Naive thymus-derived CD4-positive, alpha-beta T cell (primary cell): ENCODE measurements at regions not wholly inside any gene's neighbourhood (a gene's known extent, or its start where the extent isn't known, plus 50 kb on each side); places are given as distances from the start of the nearest gene placed in this dataset.
"Not testable (repeated sequence)": the region's sequence is repeated elsewhere in the genome, so short reads cannot be mapped to it uniquely, and the experiment has no call there.

Experiments used
- ATAC-seq: fragments of 150-1000 bp; cut with Tn5 transposase; 2 replicates; pipeline ENCODE4 v1.10.0; 2021; ENCODE audit warnings: mild to moderate bottlenecking, moderate library complexity
- CTCF ChIA-PET: fragments of 350-600 bp; sonication (Branson Sonifier 250); formaldehyde crosslinking; loops from one replicate; lab custom pipeline; 2021; ENCODE audit warnings: antibody characterized with exemption; lab: Charles Lee
- POLR2A ChIA-PET: fragments of 350-600 bp; sonication (Branson Sonifier 250); formaldehyde crosslinking; loops from one replicate; lab custom pipeline; 2021; ENCODE audit warnings: antibody characterized with exemption, inconsistent platforms; lab: Charles Lee
- DNase-seq, 9 donors: peaks; one replicate each; pipeline versions ENCODE4 v3.0.0 to v3.0.0-alpha.2; 2020 to 2022; ENCODE audit warnings: mixed read lengths in 1 of 9
- H3K27ac ChIP-seq: one replicate; pipeline ENCODE4 v1.7.0; 2013; ENCODE audit warnings: mild to moderate bottlenecking, low read depth, low read length, moderate library complexity
- H3K27me3 ChIP-seq, 2 donors: one replicate each; pipeline ENCODE4 v1.7.0; 2013; ENCODE audit warnings: low read length in 2 of 2, mild to moderate bottlenecking in 2 of 2, moderate library complexity in 2 of 2; ENCODE audit not compliant: control insufficient read depth in 2 of 2, insufficient read depth in 2 of 2
- H3K36me3 ChIP-seq, 3 experiments: 1 replicate in 2 of 3; 2 replicates in 1 of 3; pipeline ENCODE4 v1.7.0; 2013; ENCODE audit warnings: low read length in 3 of 3, mild to moderate bottlenecking in 3 of 3, moderate library complexity in 1 of 3; ENCODE audit not compliant: insufficient read depth in 3 of 3, control insufficient read depth in 2 of 3
- H3K4me1 ChIP-seq, 2 donors: one replicate each; pipeline ENCODE4 v1.7.0; 2013; ENCODE audit warnings: low read length in 2 of 2, mild to moderate bottlenecking in 2 of 2, moderate library complexity in 1 of 2; ENCODE audit not compliant: control insufficient read depth in 2 of 2, insufficient read depth in 2 of 2
- H3K4me3 ChIP-seq: 2 replicates; pipeline ENCODE4 v1.7.0; 2013; ENCODE audit warnings: mild to moderate bottlenecking, low read length
- H3K9me3 ChIP-seq, 3 experiments: 1 replicate in 2 of 3; 2 replicates in 1 of 3; pipeline ENCODE4 v1.7.0; 2013; ENCODE audit warnings: low read length in 3 of 3; ENCODE audit not compliant: control insufficient read depth in 2 of 3
- H3K27ac Mint-ChIP-seq, 9 donors: one replicate each; pipeline ENCODE4 v1.8.0; 2020 to 2022; ENCODE audit warnings: mixed read lengths in 9 of 9, mild to moderate bottlenecking in 8 of 9, moderate library complexity in 5 of 9, inconsistent platforms in 2 of 9
- H3K27me3 Mint-ChIP-seq, 5 donors: one replicate each; pipeline ENCODE4 v1.8.0; 2021 to 2022; ENCODE audit warnings: mixed read lengths in 5 of 5, mild to moderate bottlenecking in 1 of 5
- H3K36me3 Mint-ChIP-seq, 5 donors: one replicate each; pipeline ENCODE4 v1.8.0; 2020 to 2022; ENCODE audit warnings: mixed read lengths in 5 of 5, mild to moderate bottlenecking in 3 of 5, inconsistent platforms in 1 of 5
- H3K4me1 Mint-ChIP-seq, 7 donors: one replicate each; pipeline ENCODE4 v1.8.0; 2020 to 2022; ENCODE audit warnings: mixed read lengths in 7 of 7, mild to moderate bottlenecking in 3 of 7, inconsistent platforms in 1 of 7
- H3K4me3 Mint-ChIP-seq, 10 donors: one replicate each; pipeline ENCODE4 v1.8.0; 2020 to 2022; ENCODE audit warnings: mild to moderate bottlenecking in 10 of 10, mixed read lengths in 10 of 10, moderate library complexity in 6 of 10, inconsistent platforms in 2 of 10
- H3K9me3 Mint-ChIP-seq, 11 donors: one replicate each; pipeline ENCODE4 v1.8.0; 2020 to 2022; ENCODE audit warnings: mixed read lengths in 11 of 11, mild to moderate bottlenecking in 4 of 11, inconsistent platforms in 1 of 11, moderate library complexity in 1 of 11
- intact Hi-C, 2 donors: fragments of 100-400 bp; cut with micrococcal nuclease; formaldehyde crosslinking; loops; one replicate each; pipeline ENCODE4 v1.15.1; 2023

- H3K4me1 Mint-ChIP-seq: no peaks in the 10 kb centered on the region
- no peaks in the 10 kb centered on the region for H3K9me3 ChIP-seq
- intact Hi-C loops: no loop called here
- ChIA-PET CTCF (no interaction called here), POLR2A (no interaction called here)
- no peaks in the 10 kb centered on the region for H3K4me1 ChIP-seq
- H3K36me3 ChIP-seq: no peaks in the 10 kb centered on the region
- no peaks in the 10 kb centered on the region for H3K36me3 Mint-ChIP-seq
- DNase-seq: no peak
- H3K27me3 Mint-ChIP-seq: peaks cover 3 to 30% (median 17%) of the 10 kb centered on the region in 5 donors
- no peak for ATAC-seq
- H3K9me3 Mint-ChIP-seq: no peaks in the 10 kb centered on the region
- no peaks in the 10 kb centered on the region for H3K27me3 ChIP-seq
- H3K27ac ChIP-seq: no peak overlapping the region
- no peak overlapping the region for H3K4me3 Mint-ChIP-seq
- H3K27ac Mint-ChIP-seq: no peak overlapping the region
- no peak overlapping the region for H3K4me3 ChIP-seq
These were observed 68.6 kb downstream of the UNCX start for GRCh38 chr7:1301054-1301881.

GRCh38 chr7:1301882-1302251 is 69.2 kb downstream of the UNCX start:
- H3K27me3 Mint-ChIP-seq: peaks cover 3 to 36% (median 18%) of the 10 kb centered on the region in 5 donors
- H3K36me3 Mint-ChIP-seq: no peaks in the 10 kb centered on the region
- peaks cover 0 to 2% (median 0%) of the 10 kb centered on the region in 11 donors for H3K9me3 Mint-ChIP-seq
- Histone ChIP-seq H3K4me1 (no peaks in the 10 kb centered on the region), H3K27me3 (no peaks in the 10 kb centered on the region), H3K9me3 (no peaks in the 10 kb centered on the region), H3K27ac (no peak overlapping the region), H3K4me3 (no peak overlapping the region), H3K36me3 (no peaks in the 10 kb centered on the region)
- ATAC-seq (no peak), DNase-seq (no peak)
- no peaks in the 10 kb centered on the region for H3K4me1 Mint-ChIP-seq
- peak overlapping the region in 1 of 10 donors; percentile 26 for H3K4me3 Mint-ChIP-seq
- ChIA-PET CTCF (no interaction called here), POLR2A (no interaction called here)
- intact Hi-C loops: no loop called here
- no peak overlapping the region for H3K27ac Mint-ChIP-seq

DNA sequence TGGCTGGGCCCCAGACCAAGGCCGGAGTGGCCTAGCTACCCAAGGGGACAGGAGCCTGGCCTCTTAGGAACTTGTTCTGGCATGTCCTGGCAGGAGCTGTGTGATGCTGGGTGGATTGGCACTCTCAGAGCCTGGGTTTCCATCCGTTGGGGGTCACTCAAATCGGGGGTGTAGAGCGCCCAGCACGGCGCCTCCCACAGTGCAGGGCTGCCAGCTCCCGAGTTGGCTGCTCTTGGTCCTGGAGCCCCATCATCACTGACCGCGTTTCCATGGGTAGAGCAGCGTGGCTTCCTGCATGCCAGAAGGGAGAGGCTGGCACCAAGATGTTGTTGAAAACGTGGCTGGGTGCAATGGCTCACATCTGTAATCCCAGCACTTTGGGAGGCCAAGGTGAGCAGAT is 70.3 kb downstream of the UNCX start:
- H3K27me3 Mint-ChIP-seq: peaks cover 0 to 36% (median 15%) of the 10 kb centered on the region in 5 donors
- ChIA-PET CTCF (no interaction called here), POLR2A (no interaction called here)
- peaks cover 0 to 2% (median 0%) of the 10 kb centered on the region in 5 donors for H3K36me3 Mint-ChIP-seq
- no peaks in the 10 kb centered on the region for H3K4me1 Mint-ChIP-seq
- intact Hi-C loops: no loop called here
- DNase-seq: no peak
- H3K9me3 Mint-ChIP-seq: peaks cover 0 to 4% (median 0%) of the 10 kb centered on the region in 11 donors
- no peak for ATAC-seq
- no peaks in the 10 kb centered on the region for H3K4me1 ChIP-seq
- H3K4me3 Mint-ChIP-seq: no peak overlapping the region
- no peak overlapping the region for H3K27ac Mint-ChIP-seq
- H3K27me3 ChIP-seq: no peaks in the 10 kb centered on the region
- H3K4me3 ChIP-seq: no peak overlapping the region
- no peak overlapping the region for H3K27ac ChIP-seq
- no peaks in the 10 kb centered on the region for H3K9me3 ChIP-seq
- no peaks in the 10 kb centered on the region for H3K36me3 ChIP-seq

- H3K27ac ChIP-seq, H3K4me1 ChIP-seq, H3K36me3 Mint-ChIP-seq, DNase-seq, H3K4me3 Mint-ChIP-seq, H3K4me3 ChIP-seq, CTCF ChIA-PET, H3K4me1 Mint-ChIP-seq, POLR2A ChIA-PET, ATAC-seq, H3K27me3 ChIP-seq, H3K9me3 Mint-ChIP-seq, H3K9me3 ChIP-seq, H3K36me3 ChIP-seq, H3K27ac Mint-ChIP-seq, intact Hi-C loops: not testable (repeated sequence)
- peaks cover 0 to 36% (median 15%) of the 10 kb centered on the region in 5 donors for H3K27me3 Mint-ChIP-seq
These were observed 71.3 kb downstream of the UNCX start for GRCh38 chr7:1304011-1304410.

DNA sequence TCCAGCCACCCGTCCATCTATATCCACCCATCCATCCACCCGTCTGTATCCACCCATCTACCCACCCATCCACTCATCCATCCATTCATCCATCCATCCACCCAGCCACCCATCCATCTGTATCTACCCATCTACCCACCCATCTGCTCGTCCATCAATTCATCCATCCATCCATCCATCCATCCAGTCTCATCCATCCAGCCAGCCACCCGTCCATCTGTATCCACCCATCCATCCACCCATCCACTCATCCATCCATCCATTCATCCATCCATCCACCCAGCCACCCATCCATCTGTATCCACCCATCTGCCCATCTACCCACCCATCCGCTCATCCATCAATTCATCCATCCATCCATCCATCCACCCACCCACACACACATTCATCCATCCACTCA is 73.2 kb downstream of the UNCX start:
- intact Hi-C loops: no loop called here
- ATAC-seq: no peak
- POLR2A ChIA-PET: no interaction called here

GRCh38 chr7:1307828-1308227 is 75.2 kb downstream of the UNCX start:
- DNase-seq (no peak), ATAC-seq (no peak)
- no peaks in the 10 kb centered on the region for H3K9me3 ChIP-seq
- H3K4me1 ChIP-seq: no peaks in the 10 kb centered on the region
- peaks cover 0 to 27% (median 15%) of the 10 kb centered on the region in 5 donors for H3K27me3 Mint-ChIP-seq
- peaks cover 0 to 3% (median 0%) of the 10 kb centered on the region in 5 donors for H3K36me3 Mint-ChIP-seq
- no peaks in the 10 kb centered on the region for H3K27me3 ChIP-seq
- ChIA-PET POLR2A (no interaction called here), CTCF (no interaction called here)
- peaks cover 0 to 5% (median 0%) of the 10 kb centered on the region in 11 donors for H3K9me3 Mint-ChIP-seq
- H3K27ac ChIP-seq: no peak overlapping the region
- intact Hi-C loops: no loop called here
- H3K36me3 ChIP-seq: no peaks in the 10 kb centered on the region
- H3K4me1 Mint-ChIP-seq: no peaks in the 10 kb centered on the region
- no peak overlapping the region for H3K27ac Mint-ChIP-seq
- H3K4me3 Mint-ChIP-seq: no peak overlapping the region
- H3K4me3 ChIP-seq: no peak overlapping the region

More for the DNA sequence above, 73.2 kb downstream of the UNCX start:
- CTCF ChIA-PET: no interaction called here
- peaks cover 0 to 5% (median 0%) of the 10 kb centered on the region in 11 donors for H3K9me3 Mint-ChIP-seq
- H3K36me3 Mint-ChIP-seq: peaks cover 0 to 3% (median 0%) of the 10 kb centered on the region in 5 donors
- Histone ChIP-seq H3K27ac (no peak overlapping the region), H3K9me3 (no peaks in the 10 kb centered on the region), H3K36me3 (no peaks in the 10 kb centered on the region), H3K4me3 (no peak overlapping the region), H3K4me1 (no peaks in the 10 kb centered on the region), H3K27me3 (no peaks in the 10 kb centered on the region)
- no peaks in the 10 kb centered on the region for H3K4me1 Mint-ChIP-seq
- DNase-seq: peak in 1 of 9 donors; percentile 1
- H3K27me3 Mint-ChIP-seq: peaks cover 0 to 36% (median 15%) of the 10 kb centered on the region in 5 donors
- no peak overlapping the region for H3K4me3 Mint-ChIP-seq
- H3K27ac Mint-ChIP-seq: no peak overlapping the region

- ATAC-seq: no peak
- H3K9me3 Mint-ChIP-seq: peaks cover 0 to 5% (median 0%) of the 10 kb centered on the region in 11 donors
- ChIA-PET CTCF (no interaction called here), POLR2A (no interaction called here)
- H3K4me1 ChIP-seq: no peaks in the 10 kb centered on the region
- H3K36me3 Mint-ChIP-seq: peaks cover 0 to 3% (median 0%) of the 10 kb centered on the region in 5 donors
- intact Hi-C loops: no loop called here
- no peak overlapping the region for H3K4me3 Mint-ChIP-seq
- H3K36me3 ChIP-seq: no peaks in the 10 kb centered on the region
- H3K27ac Mint-ChIP-seq: no peak overlapping the region
- H3K9me3 ChIP-seq: no peaks in the 10 kb centered on the region
- no peak overlapping the region for H3K27ac ChIP-seq
- H3K4me3 ChIP-seq: no peak overlapping the region
- H3K27me3 ChIP-seq: no peaks in the 10 kb centered on the region
- H3K4me1 Mint-ChIP-seq: no peaks in the 10 kb centered on the region
- no peak for DNase-seq
- peaks cover 0 to 20% (median 11%) of the 10 kb centered on the region in 5 donors for H3K27me3 Mint-ChIP-seq
These were observed 76.6 kb downstream of the UNCX start for GRCh38 chr7:1309290-1309689.
